Superior temporal gyrus (tissue), 1 donor: ENCODE measurements at regions not wholly inside any gene's neighbourhood (a gene's known extent, or its start where the extent isn't known, plus 50 kb on each side); places are given as distances from the start of the nearest gene placed in this dataset.

ENCODE experiments used
- DNase-seq: peaks from one replicate; pipeline ENCODE4 v3.0.0-alpha.2; 2016; ENCODE audit errors: extremely low spot score

DNA sequence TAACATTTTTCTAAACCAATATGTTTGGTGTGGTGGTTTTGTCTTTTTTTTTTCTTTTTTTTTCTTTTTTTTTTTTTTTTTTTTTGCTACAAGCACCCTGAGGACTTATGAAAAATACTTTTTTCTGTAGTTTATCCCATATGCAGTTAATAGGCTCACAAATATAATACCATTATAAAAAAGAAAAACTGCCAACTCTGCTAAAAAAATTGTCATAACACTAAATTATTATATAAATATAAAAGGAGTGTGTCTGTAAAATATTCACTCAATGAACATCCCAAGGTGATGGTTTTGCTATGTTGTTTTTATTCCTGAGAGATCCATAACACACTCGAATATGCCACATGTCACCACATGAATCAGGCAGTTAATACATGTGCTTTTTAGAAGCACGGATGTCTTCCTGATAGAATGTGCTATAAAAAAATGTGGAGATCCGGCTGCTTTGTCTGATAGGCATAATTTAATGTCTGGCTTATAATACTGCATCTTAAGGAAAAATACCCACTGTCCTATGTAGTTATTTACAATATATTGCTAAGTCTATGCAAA is 110.7 kb upstream of the ZNF507 start:
- no peak for DNase-seq

DNA sequence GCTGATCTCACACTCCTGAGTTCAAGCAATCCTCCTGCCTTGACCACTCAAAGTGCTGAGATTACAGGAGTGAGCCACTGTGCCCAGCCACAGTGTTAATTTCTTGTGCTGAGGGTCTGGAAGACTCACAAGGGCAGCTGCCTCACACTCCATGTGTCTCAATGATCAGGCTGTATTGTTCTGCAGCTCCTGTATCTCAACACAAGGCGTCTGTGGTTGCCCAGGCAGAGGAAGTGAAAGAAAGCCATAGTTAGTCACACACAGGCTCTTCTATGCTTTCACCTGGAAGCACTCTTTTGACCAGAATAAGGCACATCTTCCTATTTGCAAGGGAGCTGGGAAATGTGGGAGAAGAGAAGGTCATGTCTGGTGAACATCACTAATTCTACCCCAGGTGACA is 107.3 kb upstream of the ZNF507 start:
- DNase-seq: no peak

DNA sequence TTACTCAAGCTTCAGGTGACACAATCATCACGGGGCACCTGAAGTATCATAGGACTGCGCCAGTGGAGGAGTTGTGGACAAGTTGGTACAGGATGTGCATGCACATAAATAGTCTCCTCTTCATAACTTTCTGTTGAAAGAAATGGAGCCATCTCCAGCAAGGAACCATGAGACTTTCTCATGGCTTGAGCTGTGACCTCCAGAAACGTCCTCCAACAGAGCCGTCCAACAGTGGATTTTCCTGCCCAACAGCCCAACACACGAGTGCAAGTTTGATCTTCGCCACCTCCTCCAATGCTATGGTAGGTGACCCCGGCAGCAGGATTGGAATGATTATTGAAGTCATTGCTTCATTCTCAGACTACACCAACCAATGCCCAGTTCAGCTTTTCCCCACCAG is 105.1 kb upstream of the ZNF507 start:
- DNase-seq: no peak

DNA sequence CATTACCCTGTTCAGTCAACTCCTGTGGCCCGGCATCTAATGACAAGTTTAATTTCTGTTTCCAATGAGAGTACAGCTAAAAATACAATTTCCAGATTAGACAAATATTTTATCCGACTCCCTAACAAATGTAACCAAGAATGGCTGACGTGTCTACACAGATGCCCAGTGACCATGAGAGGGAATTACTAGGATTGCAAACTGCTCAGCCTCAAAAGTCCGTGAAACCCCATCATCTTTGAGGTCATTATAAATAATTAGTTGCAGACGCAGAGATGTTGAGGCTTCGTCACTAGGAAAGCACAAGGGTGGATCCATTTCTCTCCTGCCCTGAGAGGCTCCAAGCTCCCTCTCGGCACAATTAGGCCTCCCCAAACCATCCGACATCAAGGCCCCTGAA is 104.1 kb upstream of the ZNF507 start:
- DNase-seq: no peak

DNA sequence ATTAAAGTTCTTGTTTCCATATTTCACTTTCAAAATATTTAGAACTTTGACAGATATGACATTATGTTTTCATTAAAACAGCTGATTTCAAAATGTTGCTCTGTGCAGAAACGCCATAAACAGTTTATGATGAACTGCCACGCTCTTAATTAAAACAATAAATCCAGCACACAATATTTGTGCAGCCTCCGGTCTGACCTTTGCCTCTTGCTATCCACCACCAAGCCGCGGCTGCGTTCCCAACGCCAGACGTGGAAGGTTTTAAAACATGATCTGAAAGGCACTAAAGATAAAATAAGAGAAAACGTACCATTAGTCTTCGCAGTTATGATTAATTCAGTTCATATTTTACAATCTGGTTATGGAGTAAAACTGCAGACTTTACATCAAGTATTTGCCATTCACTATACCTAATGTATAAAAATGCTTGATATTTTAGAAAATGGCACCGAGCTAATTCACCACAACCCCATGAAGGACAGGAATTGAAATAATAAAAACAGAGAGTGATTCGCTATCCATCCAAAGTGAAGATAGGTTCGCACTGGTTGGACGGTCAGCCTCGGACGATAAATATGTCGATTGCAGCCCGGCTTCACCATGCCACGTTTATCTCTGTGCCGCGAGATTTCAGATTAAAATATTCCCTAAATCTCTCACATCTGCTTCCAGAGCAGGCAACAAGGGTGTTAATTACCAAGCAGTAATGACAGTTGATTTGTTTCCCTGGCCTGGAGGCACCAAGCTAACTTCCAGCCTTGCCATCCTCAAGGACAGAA is 103.3 kb upstream of the ZNF507 start:
- no peak for DNase-seq

DNA sequence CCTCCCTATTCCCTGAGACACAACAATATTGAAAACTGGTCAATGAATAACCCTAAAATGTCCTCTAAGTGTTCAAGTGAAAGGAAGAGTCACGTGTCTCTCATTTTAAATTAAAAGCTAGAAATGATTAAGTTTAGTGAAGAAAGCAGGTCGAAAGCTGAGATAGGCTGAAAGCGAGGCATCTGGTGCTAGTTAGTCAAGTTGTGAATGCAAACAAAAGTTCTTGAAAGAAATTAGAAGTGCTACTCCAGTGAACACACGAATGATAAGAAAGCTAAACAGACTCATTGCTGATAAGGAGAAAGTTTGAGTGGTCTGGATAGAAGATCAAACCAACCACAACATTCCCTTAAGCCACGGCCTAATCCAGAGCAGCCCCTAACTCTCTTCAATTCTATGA is 99.4 kb upstream of the ZNF507 start:
- DNase-seq: no peak

DNA sequence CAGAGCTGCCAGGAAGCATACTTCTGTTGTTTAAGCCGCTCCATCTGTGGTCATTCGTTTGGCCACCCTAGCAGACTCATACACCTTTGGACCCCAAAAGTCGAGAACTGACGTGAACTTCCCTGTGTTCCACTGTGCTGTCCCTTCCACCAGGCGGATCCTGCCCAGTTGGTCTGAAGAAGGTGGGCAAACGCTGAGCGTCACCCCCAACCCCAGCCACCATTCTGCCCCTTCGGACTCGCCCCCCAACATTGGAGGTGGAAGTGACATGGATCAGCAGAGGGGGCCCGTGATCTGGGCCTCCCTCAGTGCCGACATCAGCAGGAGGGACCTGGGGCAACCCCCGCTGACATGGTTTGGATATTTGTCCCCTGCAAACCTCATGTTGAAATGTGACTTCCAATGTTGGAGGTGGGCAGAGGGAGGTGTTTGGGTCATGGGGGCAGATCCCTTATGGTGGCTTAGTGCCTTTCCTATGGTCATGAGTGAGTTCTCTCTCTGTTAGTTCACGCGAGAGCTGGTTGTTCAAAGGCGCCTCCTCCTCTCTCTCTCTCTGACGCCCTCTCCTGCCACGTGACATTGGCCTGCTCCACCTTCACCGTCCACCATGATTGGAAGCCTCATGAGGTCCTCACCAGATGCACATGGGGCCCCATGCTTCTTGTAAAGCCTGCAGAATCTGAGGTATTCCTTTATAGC is 93.6 kb upstream of the ZNF507 start:
- DNase-seq: no peak

DNA sequence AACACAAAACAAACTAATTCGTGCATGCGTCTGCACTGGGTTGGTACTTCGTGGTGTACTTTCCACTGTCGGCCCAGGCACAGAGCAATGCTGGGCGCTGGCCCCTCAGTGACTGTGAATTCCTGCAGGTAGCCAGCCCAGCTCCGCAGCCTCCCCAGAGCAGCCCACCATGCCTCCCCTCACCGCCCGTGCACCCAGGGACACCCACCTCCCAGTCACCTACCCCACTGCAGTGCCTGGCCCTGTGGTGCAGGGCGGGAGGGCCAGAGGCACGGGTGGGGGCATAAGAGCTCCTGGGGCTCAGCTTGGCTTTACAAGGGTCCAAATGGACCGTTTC is 93.1 kb upstream of the ZNF507 start:
- DNase-seq: no peak

DNA sequence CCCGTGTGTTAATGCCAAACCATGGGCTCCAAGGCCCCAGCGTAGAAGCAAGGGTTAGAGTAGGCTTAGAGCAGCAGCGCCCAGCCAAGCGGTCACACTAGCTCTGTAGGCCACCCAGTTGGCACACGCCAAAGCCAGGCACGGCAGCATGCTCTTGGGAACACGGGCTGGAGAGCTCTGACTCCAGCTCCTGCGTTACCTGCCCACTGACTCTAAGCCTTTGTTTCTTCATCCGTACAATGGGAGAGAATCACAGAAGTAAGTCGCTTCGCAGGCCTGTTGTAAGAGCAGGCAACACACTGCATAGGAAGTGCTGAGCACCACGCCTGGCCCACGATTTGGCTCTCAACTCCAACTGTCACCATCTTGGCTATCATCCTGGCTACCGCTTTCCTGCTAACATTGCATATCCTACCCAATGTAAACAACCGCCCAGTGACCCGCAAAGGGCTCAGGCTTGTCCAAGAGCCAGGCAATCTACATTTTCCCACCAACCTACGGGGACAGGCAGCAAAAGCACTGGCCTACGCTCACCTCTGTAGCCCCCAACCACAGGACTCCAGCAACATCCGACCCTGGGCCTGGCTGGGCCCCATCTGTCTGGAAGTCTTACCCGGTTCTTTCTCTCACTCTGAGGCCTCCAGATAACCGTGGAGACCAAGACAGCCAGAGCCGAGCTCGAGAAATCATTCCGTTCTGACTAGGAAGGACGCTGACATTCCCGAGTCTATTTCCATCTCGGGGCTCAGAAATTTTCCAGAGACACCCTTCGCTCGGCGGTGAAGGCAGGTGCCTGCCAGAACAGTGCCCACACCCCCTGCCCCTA is 91.5 kb upstream of the ZNF507 start:
- no peak for DNase-seq

DNA sequence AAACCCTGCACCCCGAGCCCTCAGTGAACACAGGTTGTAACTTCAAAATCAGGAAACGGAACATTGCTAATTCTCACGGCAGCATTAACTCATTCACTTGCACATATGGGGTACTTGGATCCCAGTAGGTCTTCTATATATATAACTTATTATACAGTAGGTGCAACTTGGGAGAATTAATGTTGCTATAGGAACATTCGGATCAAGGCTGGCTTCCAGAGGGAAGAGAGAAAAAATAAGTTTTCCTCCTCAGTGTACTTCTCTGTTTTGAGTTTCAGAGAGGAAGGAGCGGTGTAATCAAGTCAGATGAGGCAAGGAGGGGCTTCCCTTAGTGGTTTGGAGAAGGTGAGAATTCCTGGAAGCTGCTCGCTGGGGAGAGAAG is 90.9 kb upstream of the ZNF507 start:
- peak; percentile 25 for DNase-seq

DNA sequence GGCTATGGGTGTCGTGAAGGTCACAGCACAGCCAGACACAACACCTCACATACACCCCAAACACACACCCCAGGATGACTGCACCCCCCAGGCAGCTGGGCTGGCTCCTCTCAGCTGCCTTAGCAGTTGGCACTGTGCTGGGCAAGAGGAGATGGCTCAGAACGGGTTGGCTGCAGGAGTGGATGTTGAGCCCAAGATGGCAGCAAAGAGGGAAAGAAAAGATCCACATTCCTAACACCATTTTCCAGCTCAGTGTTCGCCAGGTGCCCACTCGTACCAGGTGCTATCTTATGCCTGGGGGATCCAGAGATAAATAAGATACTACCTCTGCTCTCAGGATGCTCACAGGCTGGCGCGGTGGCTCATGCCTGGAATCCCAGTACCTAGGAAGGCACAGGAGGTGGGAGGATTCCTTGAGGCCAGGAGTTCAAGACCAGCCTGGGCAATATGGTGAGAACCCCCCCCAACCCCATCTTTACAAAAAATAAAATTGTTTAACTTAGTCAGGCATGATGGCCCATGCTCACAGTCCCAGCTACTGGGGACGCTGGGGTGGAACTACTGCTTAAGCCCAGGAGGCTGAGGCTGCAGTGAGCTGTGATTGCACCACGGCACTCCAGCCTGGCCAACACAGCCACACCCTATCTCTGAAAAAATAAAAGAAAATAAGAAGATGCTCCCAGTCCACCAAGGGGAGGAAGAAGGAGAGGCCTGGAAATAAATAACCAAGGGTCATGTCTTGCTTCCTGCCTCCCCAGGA is 89.7 kb upstream of the ZNF507 start:
- DNase-seq: no peak

DNA sequence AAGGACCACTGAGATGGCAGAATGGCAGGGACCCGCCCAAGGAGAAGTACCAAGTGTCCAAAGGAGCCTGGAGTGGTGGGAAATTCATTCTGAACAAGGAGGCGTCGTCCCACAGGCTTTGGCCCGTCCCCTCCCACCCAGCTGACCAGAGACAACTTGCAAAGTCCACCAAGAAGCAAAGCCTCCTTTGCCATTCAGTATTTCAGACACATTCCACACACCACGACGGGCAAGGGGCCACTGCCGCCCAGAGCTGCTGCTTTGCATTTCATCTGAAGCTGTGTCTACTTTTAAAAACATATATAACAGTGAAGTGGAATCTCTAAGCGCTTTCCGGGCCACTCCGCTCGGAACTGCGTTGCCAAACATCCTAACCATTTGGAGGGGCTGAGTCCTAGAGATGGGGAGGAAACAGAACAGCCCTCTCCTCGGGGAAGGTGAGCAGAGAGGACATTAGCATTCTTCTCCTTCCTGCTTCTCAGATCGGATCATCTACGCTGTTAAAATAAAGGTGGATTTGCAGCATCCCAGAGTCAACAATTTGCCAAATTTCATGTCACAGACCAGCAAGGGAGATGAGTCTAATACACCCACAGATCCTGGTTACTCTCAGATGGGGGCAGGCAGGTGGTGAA is 89.0 kb upstream of the ZNF507 start:
- DNase-seq: no peak

DNA sequence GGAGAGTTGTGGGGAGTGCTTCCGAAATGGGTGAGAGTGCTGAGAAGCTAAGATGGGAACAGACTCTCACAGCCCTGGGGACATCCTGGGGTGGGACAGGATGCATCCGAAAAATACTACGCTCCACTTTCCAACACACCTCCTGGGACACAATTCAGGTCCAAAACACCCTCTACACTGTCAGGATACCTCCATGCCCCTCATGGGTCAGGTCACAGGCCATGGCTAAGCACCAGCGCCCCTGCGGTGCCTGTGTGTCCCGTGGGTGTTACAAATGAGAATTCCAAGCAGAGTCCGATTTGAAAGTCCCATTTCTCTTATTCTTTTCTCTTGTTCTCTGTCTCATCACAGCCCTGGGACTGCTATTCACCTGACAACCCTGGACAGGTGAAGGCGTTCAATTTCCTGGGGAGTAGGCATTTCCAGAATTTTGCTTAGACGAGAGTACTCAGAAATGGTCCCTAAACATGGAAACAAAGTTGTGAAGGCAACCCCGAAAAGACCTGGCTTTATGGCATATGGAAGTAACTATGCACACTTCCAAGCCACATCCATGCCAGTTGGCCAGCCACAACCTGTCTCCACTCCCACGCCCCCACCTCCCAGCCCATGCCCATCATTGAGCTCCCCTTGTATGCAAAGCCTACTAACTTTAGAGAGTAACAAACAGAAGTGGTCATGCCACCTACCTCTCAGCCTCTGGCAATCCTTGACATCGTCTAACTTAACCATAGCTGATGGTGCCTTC is 87.9 kb upstream of the ZNF507 start:
- DNase-seq: no peak

DNA sequence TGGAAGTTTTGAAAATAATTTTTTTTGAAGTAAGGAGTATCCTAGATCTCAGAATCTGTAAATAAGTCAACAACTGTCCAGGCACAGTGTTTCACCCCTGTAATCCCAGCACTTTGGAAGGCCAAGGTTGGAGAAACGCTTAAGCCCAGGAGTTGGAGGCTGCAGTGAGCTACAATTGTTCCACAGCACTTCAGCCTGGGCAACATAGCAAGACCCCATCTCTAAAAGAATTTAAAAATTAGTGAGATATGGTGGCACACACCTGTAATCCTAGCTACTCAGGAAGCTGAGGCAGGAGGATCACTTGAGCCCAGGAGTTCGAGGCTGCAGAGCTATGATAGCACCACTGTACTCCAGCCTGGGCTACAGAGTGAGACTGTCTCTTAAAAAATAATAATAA is 87.2 kb upstream of the ZNF507 start:
- DNase-seq: no peak

DNA sequence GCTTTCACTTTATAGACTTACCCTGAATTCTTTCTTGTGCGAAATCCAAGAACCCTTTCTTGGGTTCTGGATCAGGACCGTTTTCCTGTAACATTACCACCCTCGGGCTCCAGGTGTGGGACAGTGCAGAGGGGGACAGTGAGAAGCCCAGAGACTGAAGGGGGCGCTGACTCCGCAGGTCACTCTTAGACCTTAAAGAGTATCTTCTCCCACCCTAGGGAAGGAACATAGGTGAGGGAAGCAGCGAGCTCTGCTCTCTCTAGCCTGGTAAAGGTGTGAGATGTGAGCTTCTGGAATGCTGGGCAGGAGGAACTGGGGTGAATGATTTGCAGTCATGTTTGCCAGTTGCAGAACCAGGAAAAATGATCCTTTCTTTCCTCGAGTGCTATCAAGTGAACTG is 80.8 kb upstream of the ZNF507 start:
- DNase-seq: no peak

DNA sequence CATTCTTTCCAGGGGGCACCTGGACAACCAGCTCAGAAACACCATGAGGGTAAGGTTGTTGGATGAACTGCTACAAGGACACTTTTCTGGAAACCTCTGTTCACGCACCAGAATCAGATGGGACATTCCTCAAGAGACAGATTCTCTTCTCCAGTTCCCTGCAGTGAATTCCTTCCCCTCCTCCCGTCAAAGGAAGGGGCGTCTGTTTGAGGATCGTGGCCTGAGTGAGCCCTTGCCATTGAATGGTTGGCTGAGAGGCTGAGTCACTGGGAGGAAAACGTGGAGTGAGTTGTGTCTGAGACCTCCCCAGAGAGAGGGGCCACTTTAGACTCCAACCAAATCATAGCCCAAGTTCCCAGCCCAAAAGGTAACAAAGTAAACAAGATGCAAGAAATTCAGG is 79.4 kb upstream of the ZNF507 start:
- no peak for DNase-seq

DNA sequence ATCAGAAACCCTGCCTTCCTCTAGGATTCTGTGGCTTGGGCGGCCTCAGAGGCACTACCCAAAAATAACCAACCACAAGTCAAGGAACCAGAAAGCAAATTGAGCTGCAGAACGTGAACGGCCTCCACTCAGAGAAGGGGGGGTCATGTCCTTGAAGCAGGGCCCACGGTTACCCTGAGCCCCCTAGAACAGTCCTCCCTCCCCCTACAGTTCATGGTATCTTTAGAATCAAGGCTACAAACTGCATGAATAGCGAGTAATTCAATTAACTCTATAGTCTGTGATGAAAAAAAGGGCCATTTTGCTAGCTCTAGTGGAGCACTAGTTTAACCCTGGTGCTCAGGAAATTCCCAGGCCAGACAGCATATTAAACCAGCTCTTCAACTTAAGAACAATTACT is 79.0 kb upstream of the ZNF507 start:
- DNase-seq: no peak

DNA sequence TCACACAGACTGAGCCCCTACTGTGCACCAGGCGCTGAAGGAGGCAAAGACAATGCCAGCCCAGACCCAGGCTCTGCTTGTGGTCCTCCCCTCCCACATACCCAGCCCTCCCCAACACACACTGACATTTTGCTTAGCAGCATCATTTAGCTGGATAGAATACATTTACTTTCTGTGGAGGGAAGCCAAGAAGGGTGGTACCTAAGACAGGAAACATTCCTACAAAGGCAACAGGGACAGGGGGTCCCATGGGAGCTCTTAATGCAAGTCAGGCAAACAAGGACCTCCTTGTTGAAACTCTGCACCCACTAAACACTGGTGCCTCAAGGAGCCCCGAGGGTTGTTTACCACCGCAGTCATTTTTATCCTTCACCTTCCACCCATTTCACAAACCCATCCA is 77.0 kb upstream of the ZNF507 start:
- no peak for DNase-seq

DNA sequence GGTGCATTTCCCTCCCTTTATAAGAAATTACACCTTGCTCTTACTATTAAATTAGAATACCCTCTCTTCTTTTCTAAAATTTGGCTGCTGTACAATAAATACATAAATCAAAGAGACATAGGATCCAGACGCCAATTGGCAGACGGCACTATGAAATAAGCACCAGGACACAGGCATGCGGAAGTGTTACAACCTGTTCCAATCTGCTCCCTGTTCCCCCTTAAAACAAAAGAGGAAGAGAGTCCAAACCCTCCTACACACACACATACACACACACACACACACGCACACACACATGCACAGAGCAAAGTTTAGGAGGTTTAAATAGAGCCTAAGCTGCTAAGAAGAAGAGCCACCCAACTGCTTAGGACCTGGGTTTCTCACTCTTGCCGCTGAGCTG is 75.6 kb upstream of the ZNF507 start:
- no peak for DNase-seq

DNA sequence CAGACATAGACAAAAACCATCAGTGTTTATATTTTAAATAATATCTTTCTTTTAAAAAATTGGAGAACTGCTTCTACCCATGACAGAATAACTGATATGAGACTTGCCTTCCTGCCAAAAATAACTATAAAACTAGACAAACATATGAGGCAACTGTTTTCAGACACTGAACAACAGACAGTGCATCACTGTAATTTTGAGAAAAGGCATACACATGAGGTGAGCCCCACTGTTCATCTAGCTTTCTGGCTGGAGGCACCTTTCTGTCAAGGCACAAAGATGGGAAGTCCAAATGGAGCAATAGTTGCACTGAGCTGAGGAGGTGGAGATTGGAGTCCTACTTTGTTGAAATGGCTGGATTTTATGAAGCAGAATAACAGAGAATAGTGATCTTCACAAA is 71.9 kb upstream of the ZNF507 start:
- no peak for DNase-seq

DNA sequence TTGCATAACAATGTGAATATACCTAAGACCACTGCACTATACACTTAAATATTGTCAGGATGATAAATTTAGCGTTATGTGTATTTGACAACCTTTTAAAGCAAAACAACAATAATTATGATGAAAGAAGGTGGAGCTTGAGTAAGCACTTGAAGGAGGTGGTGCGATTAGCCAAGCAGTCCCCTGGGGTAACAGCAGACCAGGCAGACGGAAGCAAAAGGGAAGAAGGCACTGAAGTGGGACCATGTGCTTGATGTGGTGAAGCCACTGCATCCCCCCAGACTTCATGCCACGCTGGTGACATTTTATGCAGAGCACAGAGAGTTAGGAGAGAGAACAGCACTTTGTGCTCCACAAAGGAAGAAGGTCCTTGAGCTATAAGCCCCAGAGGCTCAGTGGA is 58.3 kb upstream of the ZNF507 start:
- DNase-seq: no peak
